Activated CD8-positive, alpha-beta T cell treated with anti-CD3 and anti-CD28 coated beads, Interleukin-2, amount 10 ng/mL, durations not matched to agents 7 days and 5 days (primary cell): ENCODE measurements at regions not wholly inside any gene's neighbourhood (a gene's known extent, or its start where the extent isn't known, plus 50 kb on each side); places are given as distances from the start of the nearest gene placed in this dataset.
"Not testable (repeated sequence)": the region's sequence is repeated elsewhere in the genome, so short reads cannot be mapped to it uniquely, and the experiment has no call there.

Experiments
- ATAC-seq: fragments of 150-1000 bp; cut with Tn5 transposase; one replicate; pipeline ENCODE4 v1.10.0; 2021; ENCODE audit warnings: moderate library complexity
- CTCF ChIA-PET: fragments of 350-600 bp; sonication (Branson Sonifier 250); formaldehyde crosslinking; loops from one replicate; lab custom pipeline; 2021; ENCODE audit warnings: antibody characterized with exemption; lab: Charles Lee
- POLR2A ChIA-PET: fragments of 350-600 bp; sonication (Branson Sonifier 250); formaldehyde crosslinking; loops from one replicate; lab custom pipeline; 2021; ENCODE audit warnings: antibody characterized with exemption; lab: Charles Lee
- DNase-seq: peaks from one replicate; pipeline ENCODE4 v3.0.0-alpha.2; 2020
- H3K27ac Mint-ChIP-seq: one replicate; pipeline ENCODE4 v1.8.0; 2021; ENCODE audit warnings: mild to moderate bottlenecking, mixed read lengths
- H3K27me3 Mint-ChIP-seq: one replicate; pipeline ENCODE4 v1.8.0; 2021; ENCODE audit warnings: low read depth, mixed read lengths
- H3K36me3 Mint-ChIP-seq: one replicate; pipeline ENCODE4 v1.8.0; 2021; ENCODE audit warnings: low read depth, mixed read lengths
- H3K4me1 Mint-ChIP-seq: one replicate; pipeline ENCODE4 v1.8.0; 2021; ENCODE audit warnings: low read depth, mixed read lengths
- H3K4me3 Mint-ChIP-seq: one replicate; pipeline ENCODE4 v1.8.0; 2021; ENCODE audit warnings: mild to moderate bottlenecking, mixed read lengths
- H3K9me3 Mint-ChIP-seq: one replicate; pipeline ENCODE4 v1.8.0; 2022; ENCODE audit warnings: mixed read lengths; ENCODE audit not compliant: insufficient read depth

DNA sequence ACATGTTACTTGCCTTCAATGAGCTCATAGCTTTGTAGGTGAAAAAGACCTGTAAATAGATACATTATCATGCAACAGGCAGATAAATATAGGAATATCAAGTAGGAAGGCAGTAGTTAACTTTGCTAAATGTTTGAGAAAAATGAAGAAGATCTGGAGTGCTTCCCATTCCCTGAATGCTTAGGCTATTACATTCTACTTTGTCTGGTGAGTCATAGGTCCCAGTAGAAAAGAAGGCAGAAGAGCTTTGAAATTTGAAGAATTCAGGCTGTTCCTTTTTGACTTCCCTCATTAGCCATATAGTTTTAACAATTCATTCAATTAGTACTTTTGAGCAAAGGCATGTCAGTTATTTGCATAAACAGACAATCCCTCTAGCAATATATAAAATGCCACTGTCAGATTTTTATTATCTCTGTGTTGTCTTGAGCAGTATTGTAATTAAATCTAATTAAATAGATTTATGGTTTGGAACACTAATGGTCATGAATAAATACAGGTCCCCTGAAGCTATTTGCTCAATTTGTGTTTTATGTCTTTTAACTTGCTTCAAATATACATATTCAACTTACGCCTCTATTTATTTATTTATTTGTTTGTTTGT is 875.0 kb downstream of the REEP3 start:
- H3K27ac Mint-ChIP-seq, result no peak overlapping the region
- DNase-seq (no peak), ATAC-seq (no peak)
- no peaks in the 10 kb centered on the region for H3K9me3 Mint-ChIP-seq
- H3K4me1 Mint-ChIP-seq, result no peaks in the 10 kb centered on the region
- no peaks in the 10 kb centered on the region for H3K27me3 Mint-ChIP-seq
- H3K4me3 Mint-ChIP-seq, result no peak overlapping the region
- no peaks in the 10 kb centered on the region for H3K36me3 Mint-ChIP-seq
- CTCF ChIA-PET, result interaction anchor here (0.6 kb wide), 1 partner anchor 856 kb away, joined by 3 read pairs; no protein-coding TSS in a partner anchor
- POLR2A ChIA-PET, result no interaction called here

DNA sequence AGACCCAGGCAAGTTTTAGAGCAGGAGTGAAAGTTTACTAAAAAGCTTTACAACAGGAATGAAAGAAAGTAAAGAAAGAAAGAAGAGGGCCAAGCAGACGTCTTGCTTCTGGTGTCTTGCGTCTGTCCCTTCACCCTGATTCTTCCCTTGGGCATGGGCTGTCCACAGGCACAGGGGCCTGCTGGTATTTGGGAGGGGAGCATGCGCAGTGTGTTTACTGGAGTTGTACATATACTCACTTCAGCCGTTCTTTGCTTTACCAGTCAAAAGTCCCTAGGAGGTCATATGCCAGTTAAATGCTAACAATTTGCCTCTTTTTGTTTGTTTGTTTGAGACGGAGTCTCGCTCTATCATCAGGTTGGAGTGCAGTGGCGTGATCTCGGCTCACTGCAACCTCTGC is 875.9 kb downstream of the REEP3 start:
- DNase-seq (no peak), ATAC-seq (no peak)
- Mint-ChIP-seq H3K9me3 (no peaks in the 10 kb centered on the region), H3K27me3 (no peaks in the 10 kb centered on the region), H3K36me3 (no peaks in the 10 kb centered on the region), H3K4me1 (no peaks in the 10 kb centered on the region), H3K27ac (no peak overlapping the region), H3K4me3 (no peak overlapping the region)
- ChIA-PET CTCF (no interaction called here), POLR2A (no interaction called here)

DNA sequence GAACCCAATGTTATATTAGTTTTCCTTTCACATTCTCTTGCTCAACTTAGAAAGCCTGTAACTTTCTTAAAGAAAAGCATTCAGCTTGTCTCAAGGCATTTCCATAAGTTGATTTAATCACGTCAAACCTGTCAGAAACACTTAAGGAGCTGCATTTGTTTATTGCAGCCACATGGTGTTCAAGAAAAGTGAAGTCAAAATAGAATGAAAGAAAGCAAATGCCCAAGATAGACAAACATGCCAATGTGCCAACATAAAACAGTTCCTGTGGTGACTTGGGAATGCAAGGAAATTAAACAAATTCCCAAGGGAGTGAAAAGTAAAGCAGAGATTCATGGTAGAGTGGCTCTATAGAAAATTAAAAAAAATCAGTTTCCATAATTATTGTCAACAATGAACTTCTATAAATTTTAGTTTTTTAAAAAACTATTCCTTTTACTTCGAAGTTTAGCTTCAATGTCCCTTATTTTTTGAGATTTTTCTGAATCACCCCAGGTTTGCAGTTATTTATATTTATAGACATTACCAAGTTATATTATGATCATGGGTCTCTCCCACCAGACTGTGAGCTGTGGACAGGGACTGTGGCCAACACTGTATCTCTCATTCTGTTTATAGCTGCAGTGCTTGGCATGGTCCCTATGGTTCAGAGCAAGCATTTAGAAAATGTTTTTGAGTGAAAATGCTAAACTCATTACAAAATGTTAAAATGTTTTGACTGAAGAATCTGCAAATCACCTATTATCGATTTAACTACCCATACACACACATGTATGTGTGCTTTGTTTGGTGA is 887.4 kb downstream of the REEP3 start:
- no peaks in the 10 kb centered on the region for H3K36me3 Mint-ChIP-seq
- no peaks in the 10 kb centered on the region for H3K9me3 Mint-ChIP-seq
- H3K4me1 Mint-ChIP-seq, result no peaks in the 10 kb centered on the region
- no peaks in the 10 kb centered on the region for H3K27me3 Mint-ChIP-seq
- DNase-seq (no peak), ATAC-seq (no peak)
- H3K27ac Mint-ChIP-seq, result no peak overlapping the region
- no peak overlapping the region for H3K4me3 Mint-ChIP-seq
- CTCF ChIA-PET, result no interaction called here
- POLR2A ChIA-PET, result no interaction called here

DNA sequence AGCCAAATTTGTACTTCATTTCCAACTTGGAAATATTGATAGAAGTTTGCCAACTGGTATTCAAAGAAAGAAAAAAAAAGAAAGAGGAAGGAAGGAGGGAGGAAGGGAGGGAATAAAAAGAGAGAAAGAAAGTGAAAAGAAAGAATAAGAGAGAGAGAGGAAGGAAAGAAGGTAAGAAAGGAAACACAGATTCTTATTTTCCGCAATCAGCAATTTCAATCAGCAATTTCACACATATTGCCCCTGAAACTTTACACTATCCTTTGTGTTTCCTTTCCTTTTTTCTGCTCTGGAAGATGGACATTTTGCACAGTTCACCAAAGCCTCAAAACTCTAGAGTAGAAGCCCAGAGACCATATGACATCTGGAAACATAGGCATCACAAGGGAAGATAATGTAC is 888.1 kb downstream of the REEP3 start:
- Mint-ChIP-seq H3K36me3 (no peaks in the 10 kb centered on the region), H3K4me3 (no peak overlapping the region), H3K27me3 (no peaks in the 10 kb centered on the region), H3K9me3 (no peaks in the 10 kb centered on the region), H3K27ac (no peak overlapping the region), H3K4me1 (no peaks in the 10 kb centered on the region)
- ChIA-PET CTCF (no interaction called here), POLR2A (no interaction called here)
- DNase-seq (no peak), ATAC-seq (no peak)

DNA sequence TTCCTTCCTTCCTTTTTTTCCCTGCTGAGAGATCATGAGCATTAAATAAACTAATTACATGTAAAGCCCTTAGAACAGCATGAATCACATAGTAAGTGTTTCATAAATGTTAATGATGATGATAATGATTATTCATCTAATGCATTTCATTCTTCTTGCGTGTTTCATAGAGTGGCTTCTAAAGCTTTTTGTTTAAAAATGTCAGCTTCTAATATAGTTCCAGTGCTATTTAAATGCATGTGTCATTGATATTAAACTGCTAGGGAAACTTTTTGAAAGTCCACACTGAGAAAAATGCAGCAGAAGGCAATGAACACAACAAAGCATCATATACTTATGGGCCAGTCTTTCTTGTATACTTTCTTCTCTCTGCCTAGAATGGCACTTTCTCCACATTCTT is 894.8 kb downstream of the REEP3 start:
- Mint-ChIP-seq H3K4me1 (no peaks in the 10 kb centered on the region), H3K27me3 (no peaks in the 10 kb centered on the region), H3K4me3 (no peak overlapping the region), H3K27ac (no peak overlapping the region), H3K36me3 (no peaks in the 10 kb centered on the region), H3K9me3 (no peaks in the 10 kb centered on the region)
- ChIA-PET CTCF (no interaction called here), POLR2A (no interaction called here)
- DNase-seq, result no peak
- ATAC-seq, result no peak

DNA sequence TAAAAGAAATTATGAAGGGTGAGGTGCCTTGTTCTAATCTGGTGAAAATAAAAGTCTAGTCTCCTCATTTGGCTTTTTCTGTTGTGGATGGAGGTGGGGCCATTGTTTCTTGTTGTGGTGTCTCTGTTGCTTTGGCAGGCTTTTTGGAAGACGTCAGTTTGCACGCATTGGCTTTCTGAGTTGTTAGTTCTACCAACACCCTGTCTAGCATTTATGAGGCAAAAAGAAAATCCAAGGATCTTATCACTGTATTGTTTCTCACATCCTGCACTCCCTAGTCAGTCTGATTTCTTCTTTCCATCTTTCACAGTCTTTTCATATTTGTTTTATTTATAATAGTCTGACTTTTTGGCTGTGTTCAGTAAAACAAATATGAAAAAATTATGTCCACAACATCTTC is 898.3 kb downstream of the REEP3 start:
- H3K4me1 Mint-ChIP-seq, result no peaks in the 10 kb centered on the region
- H3K4me3 Mint-ChIP-seq, result no peak overlapping the region
- H3K9me3 Mint-ChIP-seq, result no peaks in the 10 kb centered on the region
- no peaks in the 10 kb centered on the region for H3K27me3 Mint-ChIP-seq
- no peak overlapping the region for H3K27ac Mint-ChIP-seq
- CTCF ChIA-PET, result no interaction called here
- POLR2A ChIA-PET, result no interaction called here
- no peak for DNase-seq
- no peaks in the 10 kb centered on the region for H3K36me3 Mint-ChIP-seq
- no peak for ATAC-seq

DNA sequence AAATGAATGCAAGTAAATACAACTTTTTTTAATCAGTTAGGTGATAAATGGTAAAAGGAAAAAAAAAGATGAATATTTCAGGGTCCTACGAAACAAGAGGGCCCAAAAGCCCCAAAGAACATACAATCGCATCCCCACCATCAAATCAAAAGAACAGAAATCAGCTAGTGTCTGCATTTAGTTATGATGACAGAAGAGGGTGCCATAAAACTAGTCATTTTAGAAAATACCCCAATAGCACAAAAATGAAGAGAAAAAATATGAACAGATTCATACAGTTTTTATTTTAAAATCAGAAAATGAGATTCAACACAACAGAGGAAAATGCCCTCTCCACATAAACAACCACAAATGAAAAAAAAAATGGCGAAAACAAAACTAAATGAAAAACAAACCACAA is 905.5 kb downstream of the REEP3 start:
- ATAC-seq (no peak), DNase-seq (no peak)
- no peaks in the 10 kb centered on the region for H3K27me3 Mint-ChIP-seq
- H3K27ac Mint-ChIP-seq, result no peak overlapping the region
- no peaks in the 10 kb centered on the region for H3K36me3 Mint-ChIP-seq
- ChIA-PET POLR2A (no interaction called here), CTCF (no interaction called here)
- H3K4me3 Mint-ChIP-seq, result no peak overlapping the region
- no peaks in the 10 kb centered on the region for H3K4me1 Mint-ChIP-seq
- H3K9me3 Mint-ChIP-seq, result no peaks in the 10 kb centered on the region

DNA sequence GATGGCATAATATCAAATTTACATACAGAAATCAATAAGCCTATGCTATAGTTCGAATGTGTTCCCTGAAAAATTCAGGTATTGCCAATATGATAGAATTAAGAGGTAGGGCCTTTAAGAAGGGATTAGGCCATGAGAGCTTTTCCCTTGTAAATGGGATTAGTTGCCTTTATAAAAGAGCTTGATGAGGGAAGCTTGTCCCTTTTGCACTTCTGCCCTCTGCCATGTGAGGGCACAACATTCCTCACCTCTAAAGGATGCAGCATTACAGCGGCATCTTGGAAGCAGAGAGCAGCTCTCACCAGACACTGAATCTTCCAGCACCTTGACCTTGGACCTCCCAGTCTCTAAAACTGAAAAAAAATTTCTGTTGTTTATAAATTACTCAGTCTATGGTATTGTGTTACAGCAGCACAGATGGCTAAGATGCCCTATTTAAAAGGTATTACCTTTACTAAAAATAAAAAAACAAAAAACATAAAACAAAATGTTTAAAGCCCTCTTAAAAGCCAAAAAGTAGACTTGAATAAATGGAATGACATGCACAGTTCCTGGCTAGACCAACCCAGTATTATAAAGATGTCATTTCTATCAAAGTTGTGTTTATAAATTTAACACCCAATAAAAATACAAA is 909.6 kb downstream of the REEP3 start:
- Mint-ChIP-seq H3K9me3 (peaks cover 5% of the 10 kb centered on the region), H3K36me3 (no peaks in the 10 kb centered on the region), H3K27ac (no peak overlapping the region), H3K27me3 (no peaks in the 10 kb centered on the region), H3K4me3 (no peak overlapping the region), H3K4me1 (no peaks in the 10 kb centered on the region)
- ChIA-PET CTCF (no interaction called here), POLR2A (no interaction called here)
- ATAC-seq, result no peak
- no peak for DNase-seq

DNA sequence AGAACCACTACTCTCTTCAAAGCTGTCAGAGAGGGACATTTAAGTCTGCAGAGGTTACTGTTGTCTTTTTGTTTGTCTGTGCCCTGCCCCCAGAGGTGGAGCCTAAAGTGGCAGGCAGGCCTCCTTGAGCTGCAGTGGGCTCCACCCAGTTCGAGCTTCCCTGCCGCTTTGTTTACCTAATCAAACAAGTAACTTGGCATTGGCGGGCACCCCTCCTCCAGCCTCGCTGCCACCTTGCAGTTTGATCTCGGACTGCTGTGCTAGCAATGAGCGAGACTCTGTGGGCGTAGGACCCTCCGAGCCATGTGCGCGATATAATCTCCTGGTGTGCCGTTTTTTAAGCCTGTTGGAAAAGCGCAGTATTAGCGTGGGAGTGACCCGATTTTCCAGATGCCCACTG is 920.7 kb downstream of the REEP3 start:
- H3K27ac Mint-ChIP-seq, H3K4me3 Mint-ChIP-seq, H3K9me3 Mint-ChIP-seq, H3K4me1 Mint-ChIP-seq, ATAC-seq, CTCF ChIA-PET, DNase-seq, POLR2A ChIA-PET, H3K27me3 Mint-ChIP-seq, H3K36me3 Mint-ChIP-seq: not testable (repeated sequence)

DNA sequence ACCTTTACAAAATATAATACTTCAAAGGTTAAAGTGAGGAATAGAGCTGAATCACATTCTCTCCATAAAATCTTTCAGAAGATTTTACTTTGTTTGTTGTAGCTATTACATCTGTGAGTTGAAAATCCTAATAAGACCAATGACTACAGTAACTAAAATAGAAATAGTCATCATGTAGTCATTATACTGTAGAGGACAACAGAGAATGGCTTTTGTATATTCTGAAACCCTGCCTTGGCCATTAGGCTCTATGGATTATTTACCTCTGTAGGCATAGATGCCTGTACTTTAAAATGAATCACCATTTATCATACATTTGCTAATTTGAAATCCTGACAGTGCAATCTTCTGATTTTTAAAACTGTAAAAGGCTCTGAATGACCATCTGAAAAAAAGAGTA is 923.0 kb downstream of the REEP3 start:
- Mint-ChIP-seq H3K9me3 (no peaks in the 10 kb centered on the region), H3K4me1 (no peaks in the 10 kb centered on the region), H3K27ac (no peak overlapping the region), H3K36me3 (no peaks in the 10 kb centered on the region), H3K4me3 (no peak overlapping the region), H3K27me3 (no peaks in the 10 kb centered on the region)
- ATAC-seq (no peak), DNase-seq (no peak)
- ChIA-PET POLR2A (interaction anchor here (0.6 kb wide), 1 partner anchor 854 kb away, joined by 3 read pairs; no protein-coding TSS in a partner anchor), CTCF (no interaction called here)

DNA sequence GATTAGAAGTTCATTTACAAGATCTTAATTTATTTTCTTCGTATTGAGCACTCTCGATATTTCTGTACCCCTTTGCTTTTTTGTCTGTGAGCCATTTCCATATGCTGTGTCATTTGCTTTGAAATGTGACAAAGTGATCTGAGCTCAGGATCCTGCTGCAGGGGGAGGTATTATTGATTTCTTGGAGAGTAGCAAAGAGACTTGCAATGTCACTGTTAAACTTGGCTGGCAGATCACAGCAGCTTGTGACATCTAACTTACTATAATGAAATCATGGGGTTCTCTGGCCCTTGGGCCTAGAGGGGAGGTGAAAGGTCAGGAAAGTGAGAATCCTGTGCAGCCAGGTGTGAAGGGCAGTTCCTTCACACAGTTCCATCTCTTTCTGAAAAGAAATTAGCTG is 923.4 kb downstream of the REEP3 start:
- DNase-seq, result no peak
- no peaks in the 10 kb centered on the region for H3K9me3 Mint-ChIP-seq
- no peak overlapping the region for H3K4me3 Mint-ChIP-seq

DNA sequence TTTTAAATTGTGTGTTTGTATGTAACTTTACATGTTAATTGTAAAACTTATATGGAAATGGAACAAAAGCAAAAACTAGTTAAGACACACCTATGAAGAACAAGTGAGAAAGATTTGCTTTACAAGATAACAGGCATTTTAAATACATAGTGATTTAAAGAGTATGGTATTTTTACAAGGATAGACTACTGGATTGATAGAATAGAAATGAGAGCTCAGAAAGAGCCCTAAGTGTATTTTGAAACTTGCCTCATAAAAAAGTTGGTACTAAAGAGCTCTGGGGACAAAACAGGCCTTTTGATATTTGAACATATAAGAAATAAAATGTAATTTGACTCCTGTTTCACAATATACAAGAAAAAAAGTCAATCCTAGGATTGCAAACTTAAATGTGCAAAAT is 928.4 kb downstream of the REEP3 start:
- no peaks in the 10 kb centered on the region for H3K27me3 Mint-ChIP-seq
- no peak overlapping the region for H3K27ac Mint-ChIP-seq
- no peaks in the 10 kb centered on the region for H3K4me1 Mint-ChIP-seq
- no peaks in the 10 kb centered on the region for H3K9me3 Mint-ChIP-seq
- H3K36me3 Mint-ChIP-seq, result no peaks in the 10 kb centered on the region
- no peak overlapping the region for H3K4me3 Mint-ChIP-seq
- POLR2A ChIA-PET, result no interaction called here
- DNase-seq (no peak), ATAC-seq (no peak)
- CTCF ChIA-PET, result no interaction called here

More for the DNA sequence above, 923.4 kb downstream of the REEP3 start:
- Mint-ChIP-seq H3K36me3 (no peaks in the 10 kb centered on the region), H3K27me3 (no peaks in the 10 kb centered on the region), H3K27ac (no peak overlapping the region), H3K4me1 (no peaks in the 10 kb centered on the region)
- ATAC-seq, result no peak
- ChIA-PET CTCF (no interaction called here), POLR2A (interaction anchor here (0.6 kb wide), 1 partner anchor 854 kb away, joined by 3 read pairs; no protein-coding TSS in a partner anchor)
